ENCODE measurements at regions not wholly inside any gene's neighbourhood (a gene's known extent, or its start where the extent isn't known, plus 50 kb on each side); places are given as distances from the start of the nearest gene placed in this dataset.

DNA sequence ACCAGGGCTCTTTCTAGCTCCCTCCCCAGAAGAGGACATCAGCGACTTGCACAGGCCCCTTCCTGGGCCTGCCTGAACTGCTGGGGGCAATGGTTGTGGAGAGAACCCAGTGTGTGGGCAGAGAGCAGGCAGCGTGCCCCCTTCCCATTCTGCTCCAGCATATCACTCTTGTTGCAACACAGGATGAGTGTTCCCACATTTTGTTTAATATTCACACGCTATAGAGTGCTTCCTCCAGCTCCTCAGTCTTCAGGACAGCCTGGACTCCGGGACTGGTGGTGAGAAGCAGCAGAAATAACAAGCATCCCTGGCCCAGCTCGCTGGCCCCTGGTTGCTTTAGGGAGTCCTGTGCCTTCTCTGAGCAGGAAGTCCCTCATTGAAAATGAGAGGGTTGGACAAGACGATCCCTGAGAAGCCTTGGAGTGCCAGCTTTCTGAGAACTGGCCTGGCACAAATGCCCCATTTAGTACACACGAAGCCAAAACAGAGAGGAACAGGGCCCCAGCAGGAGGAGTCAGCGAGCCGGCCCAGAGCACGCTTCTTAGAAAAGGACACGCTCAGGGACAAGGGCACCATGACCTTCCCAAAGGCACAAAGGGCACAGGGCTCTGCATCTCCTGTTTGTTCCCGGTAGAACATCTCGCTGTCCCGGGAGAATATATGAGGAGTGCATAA, 84.2 kb upstream of the FOXC1 start:
- no peak overlapping the region for H3K4me3 ChIP-seq (ENCODE audit: low read depth, low read length)
- no peaks in the 10 kb centered on the region for H3K27me3 ChIP-seq (ENCODE audit: control insufficient read depth, insufficient read depth, low read length)
- DNase-seq (ENCODE audit: low read depth) (no peak), FAIRE-seq (no peak)
- TF ChIP-seq, protein P1, sequence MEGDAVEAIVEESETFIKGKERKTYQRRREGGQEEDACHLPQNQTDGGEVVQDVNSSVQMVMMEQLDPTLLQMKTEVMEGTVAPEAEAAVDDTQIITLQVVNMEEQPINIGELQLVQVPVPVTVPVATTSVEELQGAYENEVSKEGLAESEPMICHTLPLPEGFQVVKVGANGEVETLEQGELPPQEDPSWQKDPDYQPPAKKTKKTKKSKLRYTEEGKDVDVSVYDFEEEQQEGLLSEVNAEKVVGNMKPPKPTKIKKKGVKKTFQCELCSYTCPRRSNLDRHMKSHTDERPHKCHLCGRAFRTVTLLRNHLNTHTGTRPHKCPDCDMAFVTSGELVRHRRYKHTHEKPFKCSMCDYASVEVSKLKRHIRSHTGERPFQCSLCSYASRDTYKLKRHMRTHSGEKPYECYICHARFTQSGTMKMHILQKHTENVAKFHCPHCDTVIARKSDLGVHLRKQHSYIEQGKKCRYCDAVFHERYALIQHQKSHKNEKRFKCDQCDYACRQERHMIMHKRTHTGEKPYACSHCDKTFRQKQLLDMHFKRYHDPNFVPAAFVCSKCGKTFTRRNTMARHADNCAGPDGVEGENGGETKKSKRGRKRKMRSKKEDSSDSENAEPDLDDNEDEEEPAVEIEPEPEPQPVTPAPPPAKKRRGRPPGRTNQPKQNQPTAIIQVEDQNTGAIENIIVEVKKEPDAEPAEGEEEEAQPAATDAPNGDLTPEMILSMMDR (IDR thresholded peaks at IDR 0.05; ENCODE audit: insufficient read depth, low read length, severe bottlenecking): no peak
- H3K36me3 ChIP-seq (ENCODE audit: control insufficient read depth, insufficient read depth, low read length): no peaks in the 10 kb centered on the region

DNA sequence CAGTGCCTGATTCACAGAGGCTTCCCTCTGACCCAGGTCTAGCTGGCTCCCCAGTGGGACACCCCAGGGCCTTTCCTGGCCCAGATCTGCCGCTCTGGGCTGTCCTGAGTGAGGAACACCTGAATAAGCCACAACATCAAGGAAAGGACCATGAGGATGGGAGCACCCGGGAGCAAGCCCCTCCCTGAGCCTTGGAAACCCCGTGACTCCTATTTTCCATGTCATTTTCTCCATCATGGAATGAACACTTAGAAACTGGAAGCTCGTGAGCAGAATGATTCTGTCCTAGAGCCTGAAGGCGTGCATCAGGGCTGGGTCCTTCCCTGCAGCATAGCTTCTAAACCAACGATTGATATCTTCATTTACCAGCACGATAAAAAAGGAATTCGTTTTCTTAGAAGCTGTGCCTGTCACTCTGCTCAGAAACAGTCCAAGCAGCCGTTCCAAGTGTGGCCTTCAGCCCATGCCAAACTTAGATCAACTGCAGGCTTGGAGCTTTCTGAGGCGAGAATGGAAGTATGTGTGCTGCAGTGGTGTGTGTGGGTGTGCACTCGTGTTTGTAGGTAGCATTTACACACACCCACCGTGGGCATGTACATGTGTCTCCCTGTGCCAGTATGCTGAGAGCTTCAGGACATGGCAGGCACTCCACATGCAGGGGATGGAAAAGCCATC, 83.2 kb upstream of the FOXC1 start:
- H3K27me3 ChIP-seq (ENCODE audit: control insufficient read depth, insufficient read depth, low read length): no peaks in the 10 kb centered on the region
- no peaks in the 10 kb centered on the region for H3K36me3 ChIP-seq (ENCODE audit: control insufficient read depth, insufficient read depth, low read length)
- DNase-seq (ENCODE audit: low read depth) (no peak), FAIRE-seq (peak; percentile 94)
- TF ChIP-seq, protein P1 (IDR thresholded peaks at IDR 0.05; ENCODE audit: insufficient read depth, low read length, severe bottlenecking): no peak
- H3K4me3 ChIP-seq (ENCODE audit: low read depth, low read length): no peak overlapping the region

DNA sequence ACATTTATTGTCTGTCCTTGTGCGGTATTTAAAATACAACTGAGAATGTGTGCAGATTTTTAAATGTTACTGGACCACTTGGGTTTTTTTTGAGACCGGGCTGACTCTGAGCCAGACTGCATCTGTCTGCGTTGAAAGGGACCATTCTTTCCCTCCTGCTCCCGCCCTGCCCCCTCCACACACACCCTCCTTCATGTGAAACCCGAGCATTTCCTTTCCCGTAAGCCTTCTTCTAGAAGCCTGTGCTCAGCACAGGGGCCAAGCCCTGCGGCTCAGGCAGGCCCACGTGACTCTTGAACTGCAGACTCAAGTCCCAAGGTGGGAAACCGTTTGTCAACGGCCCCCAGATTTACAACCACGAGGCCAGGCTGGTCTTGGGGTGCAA, 82.7 kb upstream of the FOXC1 start:
- H3K4me3 ChIP-seq (ENCODE audit: low read depth, low read length): no peak overlapping the region
- H3K27me3 ChIP-seq (ENCODE audit: control insufficient read depth, insufficient read depth, low read length): no peaks in the 10 kb centered on the region
- H3K36me3 ChIP-seq (ENCODE audit: control insufficient read depth, insufficient read depth, low read length): no peaks in the 10 kb centered on the region
- TF ChIP-seq, protein P1 (IDR thresholded peaks at IDR 0.05; ENCODE audit: insufficient read depth, low read length, severe bottlenecking): no peak
- DNase-seq (ENCODE audit: low read depth) (peak; percentile 51), FAIRE-seq (no peak)

DNA sequence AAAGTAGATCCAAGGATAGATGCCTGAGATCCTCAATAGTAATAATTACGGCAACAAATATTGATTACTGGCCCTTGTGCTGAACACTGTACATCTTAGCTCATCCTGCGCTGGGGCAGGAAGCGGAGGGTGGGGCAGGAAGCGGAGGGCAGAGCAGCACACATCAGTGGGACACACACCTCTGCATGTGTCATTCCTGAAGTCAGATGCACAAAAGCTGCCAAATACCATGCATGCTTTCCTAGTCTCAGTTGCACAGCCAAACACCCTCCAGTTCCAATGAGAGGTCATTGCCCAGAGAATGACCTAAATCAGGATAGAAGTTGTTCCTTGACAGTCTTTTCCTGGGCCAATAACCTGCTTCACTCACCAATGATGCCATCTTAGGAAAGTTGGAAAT, 74.4 kb upstream of the FOXC1 start:
- DNase-seq (ENCODE audit: low read depth) (peak; percentile 71), FAIRE-seq (no peak)
- Histone ChIP-seq H3K27me3 (ENCODE audit: control insufficient read depth, insufficient read depth, low read length) (no peaks in the 10 kb centered on the region), H3K4me3 (ENCODE audit: low read depth, low read length) (no peak overlapping the region), H3K36me3 (ENCODE audit: control insufficient read depth, insufficient read depth, low read length) (no peaks in the 10 kb centered on the region)
- TF ChIP-seq, protein P1 (IDR thresholded peaks at IDR 0.05; ENCODE audit: insufficient read depth, low read length, severe bottlenecking): no peak

DNA sequence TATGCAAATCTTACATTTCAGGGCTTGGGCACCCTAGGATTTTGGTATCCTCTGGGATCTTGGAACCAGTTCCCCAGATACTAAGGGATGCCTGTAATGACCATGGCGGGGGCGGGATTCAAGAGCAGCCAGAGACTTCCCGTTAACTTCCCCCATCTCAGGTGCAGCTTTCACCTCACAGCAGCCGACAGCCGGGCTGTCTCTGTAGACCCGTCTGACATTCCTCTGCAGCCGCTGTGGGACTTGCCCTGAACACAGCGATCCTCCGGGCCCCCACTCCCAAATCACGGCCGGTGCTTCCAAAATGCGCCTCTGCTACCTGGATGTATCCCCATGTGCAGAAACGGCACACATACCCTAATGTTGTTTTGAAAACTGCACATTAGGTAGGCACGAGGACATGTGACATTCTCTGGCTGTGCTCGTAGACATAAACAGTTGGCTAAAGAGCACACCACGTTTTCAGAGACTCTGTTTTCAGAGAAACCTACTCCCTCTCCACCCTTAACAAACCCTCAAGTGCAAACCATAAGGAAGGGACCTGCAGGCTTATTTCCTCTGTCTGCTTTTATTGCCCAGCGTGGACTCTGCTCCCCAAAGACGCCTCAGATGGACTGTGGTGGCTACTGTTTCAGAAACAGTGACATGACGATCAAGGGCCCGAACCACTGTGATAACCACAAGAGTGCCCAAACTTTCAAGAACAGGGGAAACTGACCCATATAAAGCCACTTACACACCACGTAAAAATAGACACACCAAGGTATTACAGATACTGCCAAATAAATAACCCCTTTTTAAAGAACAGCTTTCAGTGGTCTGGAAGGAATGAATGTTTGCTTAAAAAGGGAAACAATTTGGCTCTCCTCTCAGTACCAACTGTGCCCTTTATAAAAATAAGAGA, 72.9 kb upstream of the FOXC1 start:
- DNase-seq (ENCODE audit: low read depth) (no peak), FAIRE-seq (peak; percentile 7)
- Histone ChIP-seq H3K4me3 (ENCODE audit: low read depth, low read length) (no peak overlapping the region), H3K27me3 (ENCODE audit: control insufficient read depth, insufficient read depth, low read length) (no peaks in the 10 kb centered on the region), H3K36me3 (ENCODE audit: control insufficient read depth, insufficient read depth, low read length) (no peaks in the 10 kb centered on the region)
- TF ChIP-seq, protein P1 (IDR thresholded peaks at IDR 0.05; ENCODE audit: insufficient read depth, low read length, severe bottlenecking): no peak
